ENCODE measurements at regions not wholly inside any gene's neighbourhood (a gene's known extent, or its start where the extent isn't known, plus 50 kb on each side); places are given as distances from the start of the nearest gene placed in this dataset.

DNA sequence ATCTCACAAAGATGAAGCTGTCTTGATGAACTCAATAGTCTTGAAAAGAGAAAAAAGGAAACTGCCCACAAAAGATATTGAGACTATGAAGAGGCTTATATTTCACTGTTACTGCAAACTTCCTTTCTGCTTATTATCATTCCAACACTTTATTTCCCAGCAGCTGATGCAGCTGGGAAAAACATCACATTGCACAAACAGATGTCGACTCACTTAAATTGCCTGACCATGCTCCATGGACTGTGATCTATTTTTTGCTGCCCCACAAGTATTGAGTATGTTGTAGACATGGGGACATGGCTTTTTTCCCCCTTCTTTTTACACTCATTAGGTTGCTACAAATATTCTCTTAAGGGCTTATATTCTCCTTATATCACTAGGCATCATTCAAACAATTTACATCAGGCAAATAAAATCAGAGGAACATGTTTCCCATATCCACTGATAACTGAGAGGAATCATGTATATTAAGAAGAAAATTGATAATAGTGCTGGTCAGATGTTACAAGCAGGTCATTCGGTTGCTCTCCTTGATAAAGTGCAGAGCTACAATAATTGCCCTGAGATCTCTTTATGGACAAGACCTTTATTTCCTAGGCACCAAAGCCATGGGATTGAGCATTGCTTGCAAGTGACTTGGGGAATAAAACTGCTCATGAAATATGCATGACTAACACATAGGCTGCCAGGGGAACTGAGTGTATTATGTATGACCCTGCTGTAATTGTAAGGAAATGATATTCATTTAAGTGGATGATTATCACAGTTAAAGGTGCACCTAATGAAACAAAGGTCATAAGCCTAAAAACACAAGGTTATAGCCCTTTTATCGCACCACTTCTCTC, 509.9 kb downstream of the ZNF608 start:
- Histone ChIP-seq H3K4me3 (no peak overlapping the region), H3K9me3 (peaks cover 0 to 10% (median 3%) of the 10 kb centered on the region in 12 donors), H3K36me3 (no peaks in the 10 kb centered on the region), H3K27ac (no peak overlapping the region), H3K4me1 (peaks cover 0 to 22% (median 8%) of the 10 kb centered on the region in 12 donors), H3K27me3 (no peaks in the 10 kb centered on the region)
- intact Hi-C loops (cut with DNase I) = no loop called here
- ATAC-seq (peak in 1 of 4 donors; percentile 45), DNase-seq (no peak)
- 67 to 74% (median 72%) methylated on average over 3 of the region's 3 CpGs for WGBS, 4 donors
- TF ChIP-seq, protein P1, sequence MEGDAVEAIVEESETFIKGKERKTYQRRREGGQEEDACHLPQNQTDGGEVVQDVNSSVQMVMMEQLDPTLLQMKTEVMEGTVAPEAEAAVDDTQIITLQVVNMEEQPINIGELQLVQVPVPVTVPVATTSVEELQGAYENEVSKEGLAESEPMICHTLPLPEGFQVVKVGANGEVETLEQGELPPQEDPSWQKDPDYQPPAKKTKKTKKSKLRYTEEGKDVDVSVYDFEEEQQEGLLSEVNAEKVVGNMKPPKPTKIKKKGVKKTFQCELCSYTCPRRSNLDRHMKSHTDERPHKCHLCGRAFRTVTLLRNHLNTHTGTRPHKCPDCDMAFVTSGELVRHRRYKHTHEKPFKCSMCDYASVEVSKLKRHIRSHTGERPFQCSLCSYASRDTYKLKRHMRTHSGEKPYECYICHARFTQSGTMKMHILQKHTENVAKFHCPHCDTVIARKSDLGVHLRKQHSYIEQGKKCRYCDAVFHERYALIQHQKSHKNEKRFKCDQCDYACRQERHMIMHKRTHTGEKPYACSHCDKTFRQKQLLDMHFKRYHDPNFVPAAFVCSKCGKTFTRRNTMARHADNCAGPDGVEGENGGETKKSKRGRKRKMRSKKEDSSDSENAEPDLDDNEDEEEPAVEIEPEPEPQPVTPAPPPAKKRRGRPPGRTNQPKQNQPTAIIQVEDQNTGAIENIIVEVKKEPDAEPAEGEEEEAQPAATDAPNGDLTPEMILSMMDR (IDR thresholded peaks at IDR 0.05) = no peak
- no peak for TF ChIP-seq POLR2A (IDR thresholded peaks at IDR 0.05)

DNA sequence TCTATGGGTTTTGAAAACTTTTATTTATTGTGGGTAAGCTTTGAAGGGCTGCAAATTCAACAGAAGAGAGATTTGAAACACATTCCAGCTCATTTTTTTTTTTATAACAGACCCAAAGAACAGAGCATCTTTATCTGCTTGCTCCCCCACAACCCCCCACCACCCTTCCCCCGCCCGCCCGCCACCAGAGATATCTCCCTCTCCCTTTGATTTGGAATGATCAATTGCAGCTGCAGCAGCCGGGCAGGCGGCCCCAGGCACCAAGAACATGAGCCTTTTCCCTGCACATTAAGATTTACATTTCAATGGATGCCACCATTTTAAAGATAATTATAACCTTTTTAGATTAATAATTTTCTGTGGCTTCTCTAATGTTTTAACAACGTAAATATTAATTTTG, 510.9 kb downstream of the ZNF608 start:
- Histone ChIP-seq H3K27me3 (no peaks in the 10 kb centered on the region), H3K9me3 (peaks cover 0 to 10% (median 3%) of the 10 kb centered on the region in 12 donors), H3K36me3 (no peaks in the 10 kb centered on the region), H3K4me1 (peaks cover 0 to 22% (median 8%) of the 10 kb centered on the region in 12 donors), H3K27ac (no peak overlapping the region), H3K4me3 (no peak overlapping the region)
- intact Hi-C loops (cut with DNase I) = no loop called here
- WGBS, 4 donors = 75 to 88% (median 84%) methylated on average over 6 of the region's 6 CpGs
- TF ChIP-seq, protein P1 (IDR thresholded peaks at IDR 0.05) = no peak
- no peak for TF ChIP-seq POLR2A (IDR thresholded peaks at IDR 0.05)
- DNase-seq = no peak
- no peak for ATAC-seq

DNA sequence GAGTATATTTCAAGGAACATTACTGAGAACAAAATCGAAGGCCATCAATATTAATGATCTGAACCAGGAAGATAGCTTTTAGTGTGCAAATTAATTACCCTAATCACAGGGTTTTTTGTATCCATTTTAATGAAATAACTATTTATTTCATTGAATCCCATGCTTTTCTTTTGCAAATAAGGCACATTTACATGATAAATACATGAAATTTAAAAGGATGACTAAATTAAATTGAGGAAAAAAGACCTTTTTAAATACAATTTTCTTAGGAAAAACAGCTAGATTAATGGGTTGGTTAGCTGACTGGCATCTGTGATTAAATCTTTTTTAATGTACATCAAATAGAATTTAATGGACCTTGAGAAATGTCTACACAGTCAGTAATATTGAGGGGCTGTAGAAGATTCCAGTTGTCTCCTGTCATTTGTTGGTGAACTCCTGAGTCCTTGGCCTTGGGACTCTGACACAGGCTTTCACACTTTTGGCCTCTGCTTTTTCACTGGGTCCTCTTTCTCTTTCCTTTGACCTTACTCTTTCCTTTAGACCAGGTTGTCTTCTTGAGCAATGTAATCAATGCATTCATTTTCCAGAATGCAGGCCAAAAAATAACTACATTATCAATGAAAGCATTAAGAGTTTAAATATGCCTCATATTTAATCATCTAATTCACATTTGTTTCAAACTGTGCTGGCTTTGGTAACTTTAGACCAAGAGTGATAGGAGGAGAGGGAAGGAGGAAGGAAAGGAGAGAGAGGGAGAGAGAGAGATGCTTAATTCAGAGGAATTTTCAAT, 511.5 kb downstream of the ZNF608 start:
- Histone ChIP-seq H3K4me3 (no peak overlapping the region), H3K27me3 (no peaks in the 10 kb centered on the region), H3K36me3 (no peaks in the 10 kb centered on the region), H3K27ac (no peak overlapping the region), H3K9me3 (peaks cover 0 to 8% (median 2%) of the 10 kb centered on the region in 12 donors), H3K4me1 (peaks cover 0 to 22% (median 8%) of the 10 kb centered on the region in 12 donors)
- ATAC-seq = no peak
- TF ChIP-seq, protein P1 (IDR thresholded peaks at IDR 0.05) = no peak
- no peak for TF ChIP-seq POLR2A (IDR thresholded peaks at IDR 0.05)
- DNase-seq = no peak
- intact Hi-C loops (cut with DNase I) = no loop called here
- 72 to 80% (median 76%) methylated on average over 1 of the region's 1 CpG for WGBS, 4 donors
